SK-N-SH (cell line): ENCODE measurements at regions not wholly inside any gene's neighbourhood (a gene's known extent, or its start where the extent isn't known, plus 50 kb on each side); places are given as distances from the start of the nearest gene placed in this dataset.

Experiments
- CTCF ChIA-PET: fragments of 300-600, 350-600 bp; formaldehyde crosslinking; extraction: SDS; loops from one replicate; lab custom pipeline; 2021; lab: Yijun Ruan, JAX
- POLR2A ChIA-PET: fragments of 350-600 bp; sonication (Branson Sonifier 250); formaldehyde crosslinking; extraction: SDS; loops from one replicate; lab custom pipeline; 2020; ENCODE audit warnings: antibody characterized with exemption, inconsistent platforms; lab: Yijun Ruan, JAX
- DNase-seq: peaks from one replicate; pipeline ENCODE4 v3.0.0; 2012
- H2AFZ ChIP-seq: fragments of 200-600 bp; sonication (generic); 2 replicates; pipeline ENCODE4 v1.8.1; 2016; ENCODE audit warnings: antibody characterized with exemption, mild to moderate bottlenecking, low read depth
- H3F3A ChIP-seq: fragments of 200-600 bp; sonication (generic); replicated peaks from 2 replicates; pipeline ENCODE3; 2016; ENCODE audit warnings: antibody characterized with exemption, mild to moderate bottlenecking; ENCODE audit not compliant: insufficient read depth
- H3K27ac ChIP-seq, 2 experiments: fragments of 200-500 bp in 1 of 2; fragments of 200-600 bp in 1 of 2; sonication (Bioruptor generic) in 1 of 2; sonication (generic), shearing (Covaris generic) in 1 of 2; 2 replicates each; pipeline versions ENCODE4 v1.5.1 to v1.6.1; 2014 to 2016; ENCODE audit warnings: low read depth in 2 of 2, inconsistent platforms in 1 of 2, low read length in 1 of 2, mild to moderate bottlenecking in 1 of 2, mixed read lengths in 1 of 2
- H3K27me3 ChIP-seq: fragments of 200-600 bp; sonication (generic), shearing (Covaris generic); 2 replicates; pipeline ENCODE4 v1.6.1; 2016; ENCODE audit warnings: mixed run types; ENCODE audit not compliant: insufficient read depth
- H3K36me3 ChIP-seq, 2 experiments: fragments of 200-500 bp in 1 of 2; fragments of 200-600 bp in 1 of 2; sonication (Bioruptor generic) in 1 of 2; sonication (generic) in 1 of 2; replicated peaks in 1 of 2; 2 replicates each; pipeline versions ENCODE3 to v1.5.1; 2014 to 2016; ENCODE audit warnings: low read length in 1 of 2, mild to moderate bottlenecking in 1 of 2; ENCODE audit not compliant: insufficient read depth in 2 of 2, control insufficient read depth in 1 of 2
- H3K4me1 ChIP-seq, 2 experiments: fragments of 200-500 bp in 1 of 2; fragments of 200-600 bp in 1 of 2; sonication (Bioruptor generic) in 1 of 2; sonication (generic), shearing (Covaris generic) in 1 of 2; 2 replicates each; pipeline versions ENCODE4 v1.5.1 to v1.6.1; 2014 to 2016; ENCODE audit warnings: low read depth in 1 of 2, low read length in 1 of 2, mixed run types in 1 of 2; ENCODE audit not compliant: insufficient read depth in 2 of 2, control insufficient read depth in 1 of 2
- H3K4me2 ChIP-seq: fragments of 200-600 bp; sonication (generic), shearing (Covaris generic); 2 replicates; pipeline ENCODE4 v1.6.1; 2017; ENCODE audit warnings: mixed run types
- H3K4me3 ChIP-seq, 2 experiments: fragments of 200-500 bp in 1 of 2; fragments of 200-600 bp in 1 of 2; sonication (Bioruptor generic) in 1 of 2; sonication (generic), shearing (Covaris generic) in 1 of 2; 2 replicates each; pipeline versions ENCODE4 v1.5.1 to v1.8.1; 2014 to 2016; ENCODE audit warnings: low read depth in 2 of 2, inconsistent platforms in 1 of 2, low read length in 1 of 2, mild to moderate bottlenecking in 1 of 2, mixed read lengths in 1 of 2, moderate library complexity in 1 of 2
- H3K79me2 ChIP-seq: fragments of 200-600 bp; sonication (generic); 2 replicates; pipeline ENCODE4 v1.8.1; 2017; ENCODE audit warnings: mild to moderate bottlenecking; ENCODE audit not compliant: insufficient read depth
- H3K9ac ChIP-seq: fragments of 200-600 bp; sonication (generic); 2 replicates; pipeline ENCODE4 v1.6.1; 2017; ENCODE audit warnings: mixed run types
- H3K9me2 ChIP-seq: fragments of 200-600 bp; sonication (generic); 2 replicates; pipeline ENCODE4 v1.6.1; 2017; ENCODE audit warnings: mixed run types
- H3K9me3 ChIP-seq: fragments of 200-600 bp; sonication (generic); 2 replicates; pipeline ENCODE4 v1.6.1; 2017; ENCODE audit warnings: mixed run types, mild to moderate bottlenecking, moderate library complexity
- H4K20me1 ChIP-seq: fragments of 200-600 bp; sonication (generic); 2 replicates; pipeline ENCODE4 v1.6.1; 2017; ENCODE audit warnings: mild to moderate bottlenecking, mixed run types; ENCODE audit not compliant: insufficient read depth
- EZH2phosphoT487 ChIP-seq: fragments of 200-600 bp; sonication (generic); IDR thresholded peaks from 2 replicates; pipeline ENCODE4 v1.6.1; 2017; ENCODE audit warnings: low read depth, mixed run types, mild to moderate bottlenecking, antibody characterized with exemption, moderate library complexity, borderline replicate concordance
- FOSL2 ChIP-seq: IDR thresholded peaks from 2 replicates; pipeline ENCODE4 v1.4.0; 2012; ENCODE audit warnings: low read depth, mild to moderate bottlenecking, moderate library complexity, borderline replicate concordance
- FOXJ3 ChIP-seq: sonication (generic); formaldehyde crosslinking; IDR thresholded peaks from 2 replicates; pipeline ENCODE4 v1.5.1; 2020; ENCODE audit warnings: mild to moderate bottlenecking, missing genetic modification reagents
- FOXM1 ChIP-seq: IDR thresholded peaks from 2 replicates; pipeline ENCODE4 v1.4.0; 2012; ENCODE audit warnings: low read depth, mild to moderate bottlenecking
- GABPA ChIP-seq: IDR thresholded peaks from 2 replicates; pipeline ENCODE4 v1.4.0; 2012; ENCODE audit warnings: low read depth, mild to moderate bottlenecking
- JUND ChIP-seq: IDR thresholded peaks from 2 replicates; pipeline ENCODE4 v1.4.0; 2012
- MEF2A ChIP-seq: IDR thresholded peaks from 2 replicates; pipeline ENCODE4 v1.4.0; 2012; ENCODE audit warnings: low read depth, borderline replicate concordance
- RFX5 ChIP-seq: IDR thresholded peaks from 2 replicates; pipeline ENCODE4 v1.6.1; 2012; ENCODE audit warnings: mild to moderate bottlenecking, improper control_type of control experiment, low read length
- SIN3A ChIP-seq: IDR thresholded peaks from 2 replicates; pipeline ENCODE4 v1.6.1; 2012; ENCODE audit warnings: low read depth, mild to moderate bottlenecking, low read length, moderate library complexity, borderline replicate concordance
- SMC3 ChIP-seq: IDR thresholded peaks from 2 replicates; pipeline ENCODE4 v1.6.1; 2012; ENCODE audit warnings: low read depth, low read length, improper control_type of control experiment
- TAF1 ChIP-seq: IDR thresholded peaks from 2 replicates; pipeline ENCODE4 v1.6.1; 2012; ENCODE audit warnings: low read depth, mild to moderate bottlenecking, low read length, moderate library complexity, borderline replicate concordance
- TCF12 ChIP-seq: IDR thresholded peaks from 2 replicates; pipeline ENCODE4 v1.4.0; 2012
- TEAD4 ChIP-seq: IDR thresholded peaks from 2 replicates; pipeline ENCODE4 v1.4.0; 2012; ENCODE audit warnings: mild to moderate bottlenecking, borderline replicate concordance; ENCODE audit not compliant: insufficient read depth
- WGBS: methylation state at CpG from one replicate; pipeline ENCODE4 v1.1.6; 2017; ENCODE audit warnings: low lambda C conversion rate; 5-methylcytosine and 5-hydroxymethylcytosine counted together
- TF ChIP-seq, protein P1 (sequence below): IDR thresholded peaks from 2 replicates; pipeline ENCODE4 v1.4.0; 2012; ENCODE audit warnings: low read depth, borderline replicate concordance
- TF ChIP-seq, protein P2 (sequence below): fragments of 200-600 bp; sonication (generic); IDR thresholded peaks from 2 replicates; pipeline ENCODE4 v1.6.1; 2017; ENCODE audit warnings: antibody characterized with exemption, mild to moderate bottlenecking, moderate library complexity
- TF ChIP-seq, protein P3 (sequence below): IDR thresholded peaks from 2 replicates; pipeline ENCODE4 v1.4.0; 2012; ENCODE audit warnings: low read depth
- TF ChIP-seq, protein P4 (sequence below): IDR thresholded peaks from 2 replicates; pipeline ENCODE4 v1.6.1; 2012; ENCODE audit warnings: mild to moderate bottlenecking, low read depth, low read length, moderate library complexity

DNA sequence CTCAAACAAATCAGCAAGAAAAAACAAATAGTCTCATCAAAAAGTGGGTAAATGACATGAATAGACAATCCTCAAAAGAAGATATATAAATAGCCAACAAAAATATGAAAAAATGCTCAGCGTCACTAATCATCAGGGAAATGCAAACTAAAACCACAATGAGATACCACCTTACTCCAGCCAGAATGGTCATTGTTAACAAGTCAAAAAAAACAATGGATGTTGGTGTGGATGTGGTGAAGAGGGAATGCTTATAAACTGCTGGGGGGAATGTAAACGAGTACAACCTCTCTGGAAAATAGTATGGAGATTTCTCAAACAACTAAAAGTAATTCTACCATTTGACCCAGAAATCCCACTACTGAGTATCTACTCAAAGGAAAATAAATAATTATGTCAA, 239.2 kb upstream of the RFC3 start:
- Histone ChIP-seq H3K9me2 (no peaks in the 10 kb centered on the region), H3K79me2 (no peaks in the 10 kb centered on the region), H3K4me2 (no peak overlapping the region), H3K9ac (no peak overlapping the region), H2AFZ (no peak overlapping the region), H3K27ac (no peak overlapping the region), H3K36me3 (no peaks in the 10 kb centered on the region), H3F3A (peaks cover 2% of the 10 kb centered on the region), H4K20me1 (no peaks in the 10 kb centered on the region), H3K9me3 (no peaks in the 10 kb centered on the region), H3K4me1 (peaks cover 2 to 11% of the 10 kb centered on the region in 2 experiments; a peak in 2 of 4 replicates), H3K27me3 (no peaks in the 10 kb centered on the region), H3K4me3 (no peak overlapping the region)
- DNase-seq = no peak
- WGBS = 49% methylated on average over 2 of the region's 2 CpGs
- CTCF ChIA-PET = no interaction called here
- POLR2A ChIA-PET = no interaction called here
- no peak for TF ChIP-seq FOXM1

DNA sequence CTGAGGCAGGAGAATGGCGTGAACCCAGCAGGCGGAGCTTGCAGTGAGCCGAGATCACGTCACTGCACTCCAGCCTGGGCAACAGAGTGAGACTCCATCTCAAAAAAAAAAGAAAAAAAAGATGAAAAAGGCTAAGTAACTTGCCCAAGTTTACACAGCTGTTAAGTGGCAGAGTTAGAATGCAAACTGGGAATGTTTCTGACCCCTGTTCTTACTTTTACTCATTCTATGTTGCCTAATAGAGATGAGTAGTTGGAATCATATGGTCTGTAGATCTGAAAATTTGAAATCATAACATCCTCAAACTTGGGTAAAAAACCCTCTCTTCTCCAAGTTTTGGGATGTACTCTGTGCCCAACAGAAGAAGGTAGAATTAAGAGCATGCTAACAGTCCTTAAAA, 235.8 kb upstream of the RFC3 start:
- Histone ChIP-seq H3K9me2 (no peaks in the 10 kb centered on the region), H3K4me1 (peaks cover 0 to 3% of the 10 kb centered on the region in 2 experiments; a peak in 2 of 4 replicates), H3K9me3 (no peaks in the 10 kb centered on the region), H3F3A (no peaks in the 10 kb centered on the region), H3K27ac (no peak overlapping the region), H3K36me3 (no peaks in the 10 kb centered on the region), H4K20me1 (no peaks in the 10 kb centered on the region), H3K27me3 (no peaks in the 10 kb centered on the region), H3K4me3 (no peak overlapping the region), H3K4me2 (no peak overlapping the region), H2AFZ (no peak overlapping the region), H3K79me2 (no peaks in the 10 kb centered on the region), H3K9ac (no peak overlapping the region)
- TF ChIP-seq GABPA (no peak), JUND (no peak), MEF2A (no peak), EZH2phosphoT487 (no peak), SMC3 (no peak), RFX5 (no peak)
- TF ChIP-seq, protein P1, sequence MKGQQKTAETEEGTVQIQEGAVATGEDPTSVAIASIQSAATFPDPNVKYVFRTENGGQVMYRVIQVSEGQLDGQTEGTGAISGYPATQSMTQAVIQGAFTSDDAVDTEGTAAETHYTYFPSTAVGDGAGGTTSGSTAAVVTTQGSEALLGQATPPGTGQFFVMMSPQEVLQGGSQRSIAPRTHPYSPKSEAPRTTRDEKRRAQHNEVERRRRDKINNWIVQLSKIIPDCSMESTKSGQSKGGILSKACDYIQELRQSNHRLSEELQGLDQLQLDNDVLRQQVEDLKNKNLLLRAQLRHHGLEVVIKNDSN = no peak
- 81% methylated on average over 4 of the region's 4 CpGs for WGBS
- no peak for DNase-seq
- ChIA-PET CTCF (interaction anchor here (1.6 kb wide), 1 partner anchor 21 kb away, joined by 3 read pairs; no protein-coding TSS in a partner anchor), POLR2A (no interaction called here)

DNA sequence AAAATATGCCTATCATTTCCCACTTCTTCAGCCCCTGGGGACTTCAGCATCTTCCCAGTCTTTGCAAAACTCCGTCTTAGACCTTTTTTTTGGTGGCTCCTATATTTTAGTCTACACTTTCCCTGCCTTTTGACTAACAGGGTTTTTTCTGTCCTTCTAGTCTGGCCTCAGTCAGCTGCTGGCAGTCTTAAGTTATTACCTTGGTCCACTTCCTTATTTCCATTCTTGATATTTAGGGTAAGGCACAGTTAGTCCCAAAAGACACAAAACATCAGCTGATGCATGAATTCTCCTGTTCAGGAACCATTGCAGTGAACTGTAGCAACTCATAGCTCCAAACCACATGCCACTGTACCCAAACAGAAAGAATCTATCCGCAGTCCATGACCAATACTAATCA, 234.6 kb upstream of the RFC3 start:
- Histone ChIP-seq H4K20me1 (no peaks in the 10 kb centered on the region), H3K27me3 (no peaks in the 10 kb centered on the region), H3K9me3 (no peaks in the 10 kb centered on the region), H3F3A (no peaks in the 10 kb centered on the region), H3K4me3 (no peak overlapping the region), H3K4me2 (no peak overlapping the region), H3K9ac (no peak overlapping the region), H2AFZ (no peak overlapping the region), H3K4me1 (no peaks in the 10 kb centered on the region), H3K27ac (no peak overlapping the region), H3K36me3 (no peaks in the 10 kb centered on the region), H3K9me2 (no peaks in the 10 kb centered on the region), H3K79me2 (no peaks in the 10 kb centered on the region)
- POLR2A ChIA-PET = no interaction called here
- WGBS = 62% methylated on average over 2 of the region's 2 CpGs
- CTCF ChIA-PET = interaction anchor here (1.6 kb wide), 1 partner anchor 23 kb away, joined by 3 read pairs; no protein-coding TSS in a partner anchor
- DNase-seq = no peak
- TF ChIP-seq FOXM1 (no peak), TAF1 (no peak), FOSL2 (no peak), SIN3A (no peak), TEAD4 (no peak), FOXJ3 (CRISPR knock-in tag) (no peak), EZH2phosphoT487 (no peak), TCF12 (no peak)
- TF ChIP-seq, protein P2, sequence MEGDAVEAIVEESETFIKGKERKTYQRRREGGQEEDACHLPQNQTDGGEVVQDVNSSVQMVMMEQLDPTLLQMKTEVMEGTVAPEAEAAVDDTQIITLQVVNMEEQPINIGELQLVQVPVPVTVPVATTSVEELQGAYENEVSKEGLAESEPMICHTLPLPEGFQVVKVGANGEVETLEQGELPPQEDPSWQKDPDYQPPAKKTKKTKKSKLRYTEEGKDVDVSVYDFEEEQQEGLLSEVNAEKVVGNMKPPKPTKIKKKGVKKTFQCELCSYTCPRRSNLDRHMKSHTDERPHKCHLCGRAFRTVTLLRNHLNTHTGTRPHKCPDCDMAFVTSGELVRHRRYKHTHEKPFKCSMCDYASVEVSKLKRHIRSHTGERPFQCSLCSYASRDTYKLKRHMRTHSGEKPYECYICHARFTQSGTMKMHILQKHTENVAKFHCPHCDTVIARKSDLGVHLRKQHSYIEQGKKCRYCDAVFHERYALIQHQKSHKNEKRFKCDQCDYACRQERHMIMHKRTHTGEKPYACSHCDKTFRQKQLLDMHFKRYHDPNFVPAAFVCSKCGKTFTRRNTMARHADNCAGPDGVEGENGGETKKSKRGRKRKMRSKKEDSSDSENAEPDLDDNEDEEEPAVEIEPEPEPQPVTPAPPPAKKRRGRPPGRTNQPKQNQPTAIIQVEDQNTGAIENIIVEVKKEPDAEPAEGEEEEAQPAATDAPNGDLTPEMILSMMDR = no peak
- TF ChIP-seq, protein P3, sequence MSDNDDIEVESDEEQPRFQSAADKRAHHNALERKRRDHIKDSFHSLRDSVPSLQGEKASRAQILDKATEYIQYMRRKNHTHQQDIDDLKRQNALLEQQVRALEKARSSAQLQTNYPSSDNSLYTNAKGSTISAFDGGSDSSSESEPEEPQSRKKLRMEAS = no peak
- TF ChIP-seq, protein P4, sequence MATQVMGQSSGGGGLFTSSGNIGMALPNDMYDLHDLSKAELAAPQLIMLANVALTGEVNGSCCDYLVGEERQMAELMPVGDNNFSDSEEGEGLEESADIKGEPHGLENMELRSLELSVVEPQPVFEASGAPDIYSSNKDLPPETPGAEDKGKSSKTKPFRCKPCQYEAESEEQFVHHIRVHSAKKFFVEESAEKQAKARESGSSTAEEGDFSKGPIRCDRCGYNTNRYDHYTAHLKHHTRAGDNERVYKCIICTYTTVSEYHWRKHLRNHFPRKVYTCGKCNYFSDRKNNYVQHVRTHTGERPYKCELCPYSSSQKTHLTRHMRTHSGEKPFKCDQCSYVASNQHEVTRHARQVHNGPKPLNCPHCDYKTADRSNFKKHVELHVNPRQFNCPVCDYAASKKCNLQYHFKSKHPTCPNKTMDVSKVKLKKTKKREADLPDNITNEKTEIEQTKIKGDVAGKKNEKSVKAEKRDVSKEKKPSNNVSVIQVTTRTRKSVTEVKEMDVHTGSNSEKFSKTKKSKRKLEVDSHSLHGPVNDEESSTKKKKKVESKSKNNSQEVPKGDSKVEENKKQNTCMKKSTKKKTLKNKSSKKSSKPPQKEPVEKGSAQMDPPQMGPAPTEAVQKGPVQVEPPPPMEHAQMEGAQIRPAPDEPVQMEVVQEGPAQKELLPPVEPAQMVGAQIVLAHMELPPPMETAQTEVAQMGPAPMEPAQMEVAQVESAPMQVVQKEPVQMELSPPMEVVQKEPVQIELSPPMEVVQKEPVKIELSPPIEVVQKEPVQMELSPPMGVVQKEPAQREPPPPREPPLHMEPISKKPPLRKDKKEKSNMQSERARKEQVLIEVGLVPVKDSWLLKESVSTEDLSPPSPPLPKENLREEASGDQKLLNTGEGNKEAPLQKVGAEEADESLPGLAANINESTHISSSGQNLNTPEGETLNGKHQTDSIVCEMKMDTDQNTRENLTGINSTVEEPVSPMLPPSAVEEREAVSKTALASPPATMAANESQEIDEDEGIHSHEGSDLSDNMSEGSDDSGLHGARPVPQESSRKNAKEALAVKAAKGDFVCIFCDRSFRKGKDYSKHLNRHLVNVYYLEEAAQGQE = no peak
